ENCODE measurements at regions not wholly inside any gene's neighbourhood (a gene's known extent, or its start where the extent isn't known, plus 50 kb on each side); places are given as distances from the start of the nearest gene placed in this dataset.

DNA sequence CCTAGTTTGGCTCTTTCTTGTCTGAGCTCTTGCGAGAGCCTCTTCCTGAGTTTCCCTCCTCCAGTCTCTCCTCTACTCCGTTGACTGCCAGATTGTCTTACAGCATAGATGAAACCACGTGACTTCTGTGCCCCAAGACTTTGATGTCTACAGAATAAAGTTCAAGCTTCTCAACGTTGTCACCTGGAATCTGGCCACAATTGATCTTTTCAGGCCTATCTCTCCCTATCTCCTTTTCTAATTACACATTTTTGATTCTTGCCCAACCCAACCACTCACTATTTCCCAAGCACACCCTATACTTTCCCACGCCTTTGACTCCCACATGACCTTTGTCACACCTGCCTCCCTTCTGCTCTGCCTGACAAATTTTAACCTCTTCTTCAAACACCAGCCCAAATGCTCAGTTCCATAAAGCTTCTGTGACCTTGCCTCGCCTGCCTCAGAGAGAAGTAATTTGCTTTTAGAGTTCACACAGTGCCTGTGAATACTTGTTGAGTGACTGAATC, 52.4 kb upstream of the PMFBP1 start:
- TF ChIP-seq, protein P1, sequence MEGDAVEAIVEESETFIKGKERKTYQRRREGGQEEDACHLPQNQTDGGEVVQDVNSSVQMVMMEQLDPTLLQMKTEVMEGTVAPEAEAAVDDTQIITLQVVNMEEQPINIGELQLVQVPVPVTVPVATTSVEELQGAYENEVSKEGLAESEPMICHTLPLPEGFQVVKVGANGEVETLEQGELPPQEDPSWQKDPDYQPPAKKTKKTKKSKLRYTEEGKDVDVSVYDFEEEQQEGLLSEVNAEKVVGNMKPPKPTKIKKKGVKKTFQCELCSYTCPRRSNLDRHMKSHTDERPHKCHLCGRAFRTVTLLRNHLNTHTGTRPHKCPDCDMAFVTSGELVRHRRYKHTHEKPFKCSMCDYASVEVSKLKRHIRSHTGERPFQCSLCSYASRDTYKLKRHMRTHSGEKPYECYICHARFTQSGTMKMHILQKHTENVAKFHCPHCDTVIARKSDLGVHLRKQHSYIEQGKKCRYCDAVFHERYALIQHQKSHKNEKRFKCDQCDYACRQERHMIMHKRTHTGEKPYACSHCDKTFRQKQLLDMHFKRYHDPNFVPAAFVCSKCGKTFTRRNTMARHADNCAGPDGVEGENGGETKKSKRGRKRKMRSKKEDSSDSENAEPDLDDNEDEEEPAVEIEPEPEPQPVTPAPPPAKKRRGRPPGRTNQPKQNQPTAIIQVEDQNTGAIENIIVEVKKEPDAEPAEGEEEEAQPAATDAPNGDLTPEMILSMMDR (IDR thresholded peaks at IDR 0.05), result no peak
- no peak overlapping the region for H3K4me3 ChIP-seq
- no peaks in the 10 kb centered on the region for H3K36me3 ChIP-seq
- H3K27ac ChIP-seq, result no peak overlapping the region
- no peak for DNase-seq
- H3K9me3 ChIP-seq, result no peaks in the 10 kb centered on the region
- no peaks in the 10 kb centered on the region for H3K4me1 ChIP-seq
- H3K27me3 ChIP-seq, result no peaks in the 10 kb centered on the region
- intact Hi-C loops (cut with DNase I; ENCODE audit: low total_unique reads), result no loop called here

DNA sequence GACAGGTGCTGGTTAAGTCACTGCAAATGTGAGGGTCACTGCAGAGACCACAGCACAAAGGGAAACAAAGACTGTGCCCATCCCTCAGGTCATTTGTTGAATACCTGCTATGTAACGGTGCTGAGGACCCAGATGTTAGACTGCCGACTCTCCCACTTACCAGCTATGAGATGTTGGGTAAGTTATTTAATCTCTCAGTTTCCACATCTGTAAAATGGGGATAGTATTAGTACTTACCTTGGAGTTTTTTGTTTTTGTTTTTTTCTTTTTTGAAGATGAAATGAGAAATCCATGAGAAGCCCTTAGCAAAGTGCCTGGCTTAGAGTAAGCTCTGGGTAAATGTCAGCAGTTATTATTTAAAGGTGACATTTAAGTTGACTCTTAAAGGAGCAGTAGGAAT, 50.5 kb upstream of the PMFBP1 start:
- Histone ChIP-seq H3K27me3 (no peaks in the 10 kb centered on the region), H3K9me3 (no peaks in the 10 kb centered on the region), H3K36me3 (no peaks in the 10 kb centered on the region), H3K27ac (no peak overlapping the region), H3K4me3 (no peak overlapping the region), H3K4me1 (no peaks in the 10 kb centered on the region)
- TF ChIP-seq, protein P1 (IDR thresholded peaks at IDR 0.05), result no peak
- intact Hi-C loops (cut with DNase I; ENCODE audit: low total_unique reads), result no loop called here
- no peak for DNase-seq

All from tibial artery (tissue), 4 donors.